ENCODE measurements at regions not wholly inside any gene's neighbourhood (a gene's known extent, or its start where the extent isn't known, plus 50 kb on each side); places are given as distances from the start of the nearest gene placed in this dataset.

- no peak overlapping the region for H2AFZ ChIP-seq (ENCODE audit: low read length, unreplicated experiment)
- no peaks in the 10 kb centered on the region for H3K36me3 ChIP-seq (ENCODE audit: insufficient read depth, low read length)
- no peaks in the 10 kb centered on the region for H3K79me2 ChIP-seq (ENCODE audit: control insufficient read depth, insufficient read depth, low read length, unreplicated experiment)
- no peaks in the 10 kb centered on the region for H3K27me3 ChIP-seq (ENCODE audit: insufficient read depth, low read length)
- no peak overlapping the region for H3K4me3 ChIP-seq (ENCODE audit: low read depth, low read length)
- no peak overlapping the region for H3K27ac ChIP-seq (ENCODE audit: low read depth, low read length)
- H3K4me1 ChIP-seq (ENCODE audit: control insufficient read depth, insufficient read depth, low read length, unreplicated experiment), result peaks cover 9% of the 10 kb centered on the region
These were observed 280.3 kb downstream of the HTR7 start for GRCh38 chr10:90577569-90577968.

GRCh38 chr10:90579602-90580242 lies 278.1 kb downstream of the HTR7 start:
- H2AFZ ChIP-seq (ENCODE audit: low read length, unreplicated experiment), result peak overlapping the region; percentile 73
- no peaks in the 10 kb centered on the region for H3K27me3 ChIP-seq (ENCODE audit: insufficient read depth, low read length)
- no peak overlapping the region for H3K4me3 ChIP-seq (ENCODE audit: low read depth, low read length)
- H3K27ac ChIP-seq (ENCODE audit: low read depth, low read length), result peak overlapping the region; percentile 16; the same call in 1 of the 2 replicates
- H3K79me2 ChIP-seq (ENCODE audit: control insufficient read depth, insufficient read depth, low read length, unreplicated experiment), result no peaks in the 10 kb centered on the region
- H3K4me1 ChIP-seq (ENCODE audit: control insufficient read depth, insufficient read depth, low read length, unreplicated experiment), result peaks cover 9% of the 10 kb centered on the region
- H3K36me3 ChIP-seq (ENCODE audit: insufficient read depth, low read length), result no peaks in the 10 kb centered on the region

GRCh38 chr10:90583416-90583815 lies 274.4 kb downstream of the HTR7 start:
- Histone ChIP-seq H2AFZ (ENCODE audit: low read length, unreplicated experiment) (no peak overlapping the region), H3K79me2 (ENCODE audit: control insufficient read depth, insufficient read depth, low read length, unreplicated experiment) (no peaks in the 10 kb centered on the region), H3K36me3 (ENCODE audit: insufficient read depth, low read length) (no peaks in the 10 kb centered on the region), H3K27ac (ENCODE audit: low read depth, low read length) (no peak overlapping the region), H3K4me1 (ENCODE audit: control insufficient read depth, insufficient read depth, low read length, unreplicated experiment) (peaks cover 26% of the 10 kb centered on the region), H3K4me3 (ENCODE audit: low read depth, low read length) (no peak overlapping the region), H3K27me3 (ENCODE audit: insufficient read depth, low read length) (no peaks in the 10 kb centered on the region)

GRCh38 chr10:90587081-90587491 lies 270.8 kb downstream of the HTR7 start:
- no peaks in the 10 kb centered on the region for H3K27me3 ChIP-seq (ENCODE audit: insufficient read depth, low read length)
- H3K36me3 ChIP-seq (ENCODE audit: insufficient read depth, low read length), result no peaks in the 10 kb centered on the region

GRCh38 chr10:90587561-90587960 lies 270.3 kb downstream of the HTR7 start:
- H2AFZ ChIP-seq (ENCODE audit: low read length, unreplicated experiment), result no peak overlapping the region
- no peaks in the 10 kb centered on the region for H3K36me3 ChIP-seq (ENCODE audit: insufficient read depth, low read length)
- H3K79me2 ChIP-seq (ENCODE audit: control insufficient read depth, insufficient read depth, low read length, unreplicated experiment), result no peaks in the 10 kb centered on the region
- H3K4me3 ChIP-seq (ENCODE audit: low read depth, low read length), result no peak overlapping the region
- no peaks in the 10 kb centered on the region for H3K27me3 ChIP-seq (ENCODE audit: insufficient read depth, low read length)
- H3K4me1 ChIP-seq (ENCODE audit: control insufficient read depth, insufficient read depth, low read length, unreplicated experiment), result peaks cover 33% of the 10 kb centered on the region
- H3K27ac ChIP-seq (ENCODE audit: low read depth, low read length), result peak overlapping the region; percentile 26; the same call in 1 of the 2 replicates

More at GRCh38 chr10:90587081-90587491, 270.8 kb downstream of the HTR7 start:
- no peak overlapping the region for H2AFZ ChIP-seq (ENCODE audit: low read length, unreplicated experiment)
- H3K4me1 ChIP-seq (ENCODE audit: control insufficient read depth, insufficient read depth, low read length, unreplicated experiment), result peaks cover 33% of the 10 kb centered on the region
- H3K79me2 ChIP-seq (ENCODE audit: control insufficient read depth, insufficient read depth, low read length, unreplicated experiment), result no peaks in the 10 kb centered on the region
- H3K4me3 ChIP-seq (ENCODE audit: low read depth, low read length), result no peak overlapping the region; the same call in 1 of the 2 replicates
- H3K27ac ChIP-seq (ENCODE audit: low read depth, low read length), result peak overlapping the region; percentile 26; the same call in 1 of the 2 replicates

- H2AFZ ChIP-seq (ENCODE audit: low read length, unreplicated experiment), result no peak overlapping the region
- H3K4me1 ChIP-seq (ENCODE audit: control insufficient read depth, insufficient read depth, low read length, unreplicated experiment), result peaks cover 36% of the 10 kb centered on the region
- no peak overlapping the region for H3K4me3 ChIP-seq (ENCODE audit: low read depth, low read length)
- H3K27ac ChIP-seq (ENCODE audit: low read depth, low read length), result no peak overlapping the region
- H3K36me3 ChIP-seq (ENCODE audit: insufficient read depth, low read length), result no peaks in the 10 kb centered on the region
- no peaks in the 10 kb centered on the region for H3K27me3 ChIP-seq (ENCODE audit: insufficient read depth, low read length)
- H3K79me2 ChIP-seq (ENCODE audit: control insufficient read depth, insufficient read depth, low read length, unreplicated experiment), result no peaks in the 10 kb centered on the region
These were observed 269.6 kb downstream of the HTR7 start for GRCh38 chr10:90588222-90588621.

GRCh38 chr10:90589825-90590224 lies 268.0 kb downstream of the HTR7 start:
- Histone ChIP-seq H3K4me3 (ENCODE audit: low read depth, low read length) (no peak overlapping the region; the same call in 1 of the 2 replicates), H3K79me2 (ENCODE audit: control insufficient read depth, insufficient read depth, low read length, unreplicated experiment) (no peaks in the 10 kb centered on the region), H3K4me1 (ENCODE audit: control insufficient read depth, insufficient read depth, low read length, unreplicated experiment) (peaks cover 36% of the 10 kb centered on the region), H3K27me3 (ENCODE audit: insufficient read depth, low read length) (no peaks in the 10 kb centered on the region), H2AFZ (ENCODE audit: low read length, unreplicated experiment) (no peak overlapping the region), H3K27ac (ENCODE audit: low read depth, low read length) (peak overlapping the region; percentile 45), H3K36me3 (ENCODE audit: insufficient read depth, low read length) (no peaks in the 10 kb centered on the region)

- H3K36me3 ChIP-seq (ENCODE audit: insufficient read depth, low read length), result no peaks in the 10 kb centered on the region
- no peak overlapping the region for H2AFZ ChIP-seq (ENCODE audit: low read length, unreplicated experiment)
- no peaks in the 10 kb centered on the region for H3K79me2 ChIP-seq (ENCODE audit: control insufficient read depth, insufficient read depth, low read length, unreplicated experiment)
- no peak overlapping the region for H3K27ac ChIP-seq (ENCODE audit: low read depth, low read length)
- H3K4me1 ChIP-seq (ENCODE audit: control insufficient read depth, insufficient read depth, low read length, unreplicated experiment), result peaks cover 31% of the 10 kb centered on the region
- no peak overlapping the region for H3K4me3 ChIP-seq (ENCODE audit: low read depth, low read length)
- H3K27me3 ChIP-seq (ENCODE audit: insufficient read depth, low read length), result no peaks in the 10 kb centered on the region
These were observed 266.2 kb downstream of the HTR7 start for GRCh38 chr10:90591629-90592028.

GRCh38 chr10:90592638-90593302 lies 265.1 kb downstream of the HTR7 start:
- no peak overlapping the region for H2AFZ ChIP-seq (ENCODE audit: low read length, unreplicated experiment)

GRCh38 chr10:90598513-90598912 lies 259.3 kb downstream of the HTR7 start:
- peaks cover 11% of the 10 kb centered on the region for H3K4me1 ChIP-seq (ENCODE audit: control insufficient read depth, insufficient read depth, low read length, unreplicated experiment)

More at GRCh38 chr10:90592638-90593302, 265.1 kb downstream of the HTR7 start:
- Histone ChIP-seq H3K79me2 (ENCODE audit: control insufficient read depth, insufficient read depth, low read length, unreplicated experiment) (no peaks in the 10 kb centered on the region), H3K4me1 (ENCODE audit: control insufficient read depth, insufficient read depth, low read length, unreplicated experiment) (peaks cover 20% of the 10 kb centered on the region), H3K27me3 (ENCODE audit: insufficient read depth, low read length) (no peaks in the 10 kb centered on the region), H3K4me3 (ENCODE audit: low read depth, low read length) (no peak overlapping the region), H3K36me3 (ENCODE audit: insufficient read depth, low read length) (no peaks in the 10 kb centered on the region), H3K27ac (ENCODE audit: low read depth, low read length) (no peak overlapping the region)

More at GRCh38 chr10:90598513-90598912, 259.3 kb downstream of the HTR7 start:
- Histone ChIP-seq H3K36me3 (ENCODE audit: insufficient read depth, low read length) (no peaks in the 10 kb centered on the region), H3K4me3 (ENCODE audit: low read depth, low read length) (no peak overlapping the region), H2AFZ (ENCODE audit: low read length, unreplicated experiment) (no peak overlapping the region), H3K27me3 (ENCODE audit: insufficient read depth, low read length) (no peaks in the 10 kb centered on the region), H3K79me2 (ENCODE audit: control insufficient read depth, insufficient read depth, low read length, unreplicated experiment) (no peaks in the 10 kb centered on the region), H3K27ac (ENCODE audit: low read depth, low read length) (no peak overlapping the region)

Data from ACC112 (cell line).